Spinal cord (tissue), 9 donors: ENCODE measurements at regions not wholly inside any gene's neighbourhood (a gene's known extent, or its start where the extent isn't known, plus 50 kb on each side); places are given as distances from the start of the nearest gene placed in this dataset.

Source experiments
- DNase-seq, 6 donors: peaks; one replicate each; pipeline versions ENCODE4 v3.0.0 to v3.0.0-alpha.2; 2013 to 2015; ENCODE audit warnings: low spot score in 6 of 6, low read depth in 4 of 6
- H3K27ac ChIP-seq: one replicate; pipeline ENCODE4 v1.5.1; 2013; ENCODE audit warnings: low read depth, low read length, control low read depth
- H3K27me3 ChIP-seq: one replicate; pipeline ENCODE4 v1.6.1; 2013; ENCODE audit warnings: low read length; ENCODE audit not compliant: control insufficient read depth, insufficient read depth
- H3K36me3 ChIP-seq: one replicate; pipeline ENCODE4 v1.6.1; 2013; ENCODE audit warnings: low read length; ENCODE audit not compliant: control insufficient read depth, insufficient read depth
- H3K4me1 ChIP-seq: one replicate; pipeline ENCODE4 v1.6.1; 2013; ENCODE audit warnings: low read length; ENCODE audit not compliant: control insufficient read depth, insufficient read depth
- H3K4me3 ChIP-seq: one replicate; pipeline ENCODE4 v1.5.1; 2013; ENCODE audit warnings: low read depth, low read length, control low read depth
- H3K9me3 ChIP-seq: one replicate; pipeline ENCODE4 v1.6.1; 2013; ENCODE audit warnings: low read length; ENCODE audit not compliant: control insufficient read depth, insufficient read depth
- WGBS: methylation state at CpG from one replicate; pipeline ENCODE4 v1.1.5; 2013; ENCODE audit warnings: missing lambda C conversion rate; ENCODE audit not compliant: insufficient coverage; 5-methylcytosine and 5-hydroxymethylcytosine counted together
- donor health status: healthy.

DNA sequence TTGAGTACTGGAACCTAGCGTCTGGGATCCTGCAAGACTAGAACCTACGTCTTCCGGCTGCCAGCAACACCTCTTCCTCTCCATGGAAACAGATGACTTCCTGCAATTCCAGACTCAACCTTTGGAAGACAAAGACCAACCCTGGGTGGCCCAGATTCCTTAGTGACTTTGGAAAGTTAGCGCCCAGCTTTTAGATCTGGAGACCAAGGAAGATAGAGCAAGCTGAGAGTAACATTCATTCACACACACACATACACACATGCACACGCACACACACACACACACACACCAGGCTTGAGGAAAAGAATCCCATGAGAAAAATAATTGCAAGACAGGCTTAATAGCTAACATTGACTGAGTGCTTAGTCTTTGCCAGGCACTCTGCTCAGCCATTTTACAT is 788.9 kb downstream of the UQCRFS1 start:
- Histone ChIP-seq H3K4me1 (no peaks in the 10 kb centered on the region), H3K9me3 (no peaks in the 10 kb centered on the region), H3K27me3 (no peaks in the 10 kb centered on the region), H3K4me3 (no peak overlapping the region), H3K27ac (no peak overlapping the region), H3K36me3 (no peaks in the 10 kb centered on the region)
- WGBS: 56% methylated on average over 4 of the region's 5 CpGs
- peak in 1 of 6 donors; percentile 63 for DNase-seq

DNA sequence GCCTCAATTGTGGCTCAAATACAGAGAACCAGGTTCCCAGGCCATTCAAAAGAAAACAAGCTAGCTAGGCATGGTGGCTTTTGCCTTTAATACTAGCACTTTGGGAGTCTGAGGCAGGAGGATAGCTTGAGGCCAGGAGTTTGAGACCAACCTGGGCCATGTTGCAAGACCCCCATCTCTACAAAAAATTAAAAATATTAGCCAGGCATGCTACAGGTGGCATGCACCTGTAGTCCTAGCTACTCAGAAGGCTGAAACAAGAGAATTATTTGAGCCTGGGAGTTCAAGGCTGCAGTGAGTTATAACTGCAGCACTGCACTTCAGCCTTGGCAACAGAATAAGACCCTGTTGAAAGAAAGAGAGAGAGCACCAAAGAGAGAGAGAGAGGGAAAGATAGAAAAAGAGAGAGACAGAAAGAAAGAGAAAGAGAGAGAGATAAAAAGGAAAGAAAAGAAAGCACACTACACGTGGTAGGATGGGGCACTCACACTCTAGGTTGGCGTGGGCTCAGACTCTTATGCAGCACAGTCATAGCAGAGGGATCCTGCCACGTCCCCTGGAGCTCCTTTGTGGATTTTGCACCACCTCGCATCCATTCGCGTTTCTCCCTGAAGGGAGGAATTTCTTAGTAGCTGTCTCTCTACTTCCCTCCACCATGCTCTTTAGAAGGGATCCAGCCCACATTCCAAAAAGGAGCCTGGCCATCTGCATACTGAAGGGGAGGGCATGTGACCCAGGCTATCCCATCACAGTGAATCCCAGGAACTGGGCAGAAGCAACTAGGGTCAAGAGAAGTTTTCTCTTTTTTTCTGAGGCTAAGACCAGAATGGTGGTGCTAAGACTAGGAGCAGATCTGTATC is 789.9 kb downstream of the UQCRFS1 start:
- 86% methylated on average over 1 of the region's 6 CpGs for WGBS

DNA sequence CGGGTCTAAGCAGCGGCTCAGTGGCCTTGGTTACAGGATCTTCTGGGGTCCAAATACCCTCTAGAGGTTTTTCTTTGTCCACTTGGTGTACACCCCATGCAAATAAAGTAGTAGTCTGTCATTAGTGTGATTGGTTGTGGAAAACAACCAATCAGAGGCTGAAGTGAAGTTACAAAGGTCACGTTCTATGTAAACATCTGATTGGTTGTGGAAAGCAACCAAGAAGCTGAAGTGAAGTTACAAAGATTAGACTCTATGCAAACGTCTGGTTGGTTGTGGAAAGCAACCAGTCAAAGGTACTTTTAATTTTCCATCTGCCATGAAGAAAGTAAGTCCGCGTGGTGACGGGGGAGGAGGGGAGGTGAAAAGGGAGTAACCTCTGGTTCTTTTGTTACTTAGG is 790.9 kb downstream of the UQCRFS1 start:
- no peaks in the 10 kb centered on the region for H3K27me3 ChIP-seq
- H3K36me3 ChIP-seq: no peaks in the 10 kb centered on the region
- DNase-seq: no peak
- no peaks in the 10 kb centered on the region for H3K4me1 ChIP-seq
- no peak overlapping the region for H3K27ac ChIP-seq
- 71% methylated on average over 4 of the region's 7 CpGs for WGBS
- no peaks in the 10 kb centered on the region for H3K9me3 ChIP-seq
- H3K4me3 ChIP-seq: no peak overlapping the region

More for the DNA sequence above, 789.9 kb downstream of the UQCRFS1 start:
- H3K36me3 ChIP-seq: no peaks in the 10 kb centered on the region
- no peak overlapping the region for H3K27ac ChIP-seq
- H3K4me1 ChIP-seq: no peaks in the 10 kb centered on the region
- H3K9me3 ChIP-seq: no peaks in the 10 kb centered on the region
- H3K4me3 ChIP-seq: no peak overlapping the region
- DNase-seq: no peak
- no peaks in the 10 kb centered on the region for H3K27me3 ChIP-seq

DNA sequence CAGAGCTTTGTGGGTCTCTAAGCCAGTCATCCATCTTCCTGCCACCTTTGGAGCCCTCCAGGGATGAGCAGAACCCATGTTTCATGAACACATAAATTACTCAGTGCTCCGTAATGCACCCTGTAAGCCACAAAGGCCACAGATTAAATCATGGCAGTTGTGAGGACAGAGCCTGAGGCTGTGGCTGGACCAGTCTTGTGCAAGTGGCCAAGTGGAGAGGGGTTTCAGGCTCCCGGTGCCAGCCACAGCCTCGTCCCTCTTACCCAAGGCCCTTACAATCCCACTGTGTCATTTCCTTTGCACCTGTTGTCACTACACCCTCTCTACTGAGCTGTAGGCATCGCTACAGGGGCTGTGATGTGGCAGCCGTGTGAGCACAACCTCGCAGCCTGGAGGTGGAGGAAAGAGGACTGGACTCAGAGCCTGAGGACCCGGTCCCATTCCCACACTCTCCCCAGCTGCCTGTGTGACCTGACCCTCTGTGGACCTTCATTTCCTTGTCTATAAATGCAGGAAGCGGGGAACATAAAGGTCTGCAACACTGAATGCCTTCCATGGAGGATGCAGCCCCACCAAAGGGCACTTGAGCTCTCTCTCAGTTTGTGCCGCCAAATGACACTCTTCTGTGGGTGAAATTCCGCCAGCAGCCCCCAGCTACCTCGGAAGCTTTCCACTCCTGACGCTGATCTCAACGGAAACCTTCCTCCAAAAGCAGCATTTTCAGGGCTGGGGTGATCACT is 792.0 kb downstream of the UQCRFS1 start:
- Histone ChIP-seq H3K36me3 (no peaks in the 10 kb centered on the region), H3K4me1 (no peaks in the 10 kb centered on the region), H3K27me3 (no peaks in the 10 kb centered on the region), H3K27ac (no peak overlapping the region), H3K4me3 (no peak overlapping the region), H3K9me3 (no peaks in the 10 kb centered on the region)
- no peak for DNase-seq
- WGBS: 89% methylated on average over 10 of the region's 13 CpGs

DNA sequence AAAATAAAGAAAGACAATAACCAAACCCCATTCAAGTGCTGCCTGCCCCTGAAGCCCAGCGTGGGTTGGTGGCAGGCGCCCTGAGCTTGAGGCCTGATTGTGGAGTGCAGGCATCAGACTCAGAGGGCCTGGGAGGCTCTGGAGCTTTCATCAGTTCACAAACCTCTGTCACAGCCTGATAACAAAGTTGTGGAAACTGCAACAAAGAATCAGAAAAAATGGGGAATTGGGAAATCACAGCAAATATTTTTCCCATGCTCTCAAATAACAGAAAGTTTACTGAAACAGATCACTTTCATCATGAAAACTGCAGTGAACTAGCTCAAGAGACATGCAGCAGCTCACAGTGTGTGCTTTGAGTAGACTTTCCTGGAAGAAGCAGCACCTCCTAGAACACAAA is 793.6 kb downstream of the UQCRFS1 start:
- no peaks in the 10 kb centered on the region for H3K27me3 ChIP-seq
- WGBS: 80% methylated on average over 2 of the region's 2 CpGs
- H3K27ac ChIP-seq: no peak overlapping the region
- no peaks in the 10 kb centered on the region for H3K36me3 ChIP-seq
- no peak overlapping the region for H3K4me3 ChIP-seq
- H3K4me1 ChIP-seq: no peaks in the 10 kb centered on the region
- no peaks in the 10 kb centered on the region for H3K9me3 ChIP-seq
- no peak for DNase-seq

DNA sequence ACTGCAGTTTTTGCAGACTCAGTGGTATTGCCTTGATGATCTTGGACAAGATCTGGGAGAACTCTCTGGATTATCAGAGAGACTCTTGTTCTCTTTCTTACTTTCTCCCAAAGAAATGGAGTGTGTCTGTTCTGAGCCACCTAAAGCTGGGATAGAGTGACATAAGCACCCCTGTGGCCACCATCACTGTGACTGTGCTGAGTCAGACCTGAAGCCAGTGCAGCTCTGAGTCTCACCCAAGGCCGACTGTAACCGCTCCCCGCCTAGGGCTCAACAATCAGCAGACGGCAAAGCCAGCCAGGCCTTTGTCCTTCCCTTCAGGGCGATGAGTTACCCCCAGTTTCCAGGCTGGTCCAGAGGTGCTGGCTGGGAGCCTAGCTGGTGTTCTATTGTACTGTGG is 795.6 kb downstream of the UQCRFS1 start:
- Histone ChIP-seq H3K4me1 (no peaks in the 10 kb centered on the region), H3K9me3 (no peaks in the 10 kb centered on the region), H3K36me3 (no peaks in the 10 kb centered on the region), H3K27me3 (no peaks in the 10 kb centered on the region), H3K4me3 (no peak overlapping the region), H3K27ac (no peak overlapping the region)
- DNase-seq: no peak
- WGBS: 64% methylated on average over 4 of the region's 5 CpGs

DNA sequence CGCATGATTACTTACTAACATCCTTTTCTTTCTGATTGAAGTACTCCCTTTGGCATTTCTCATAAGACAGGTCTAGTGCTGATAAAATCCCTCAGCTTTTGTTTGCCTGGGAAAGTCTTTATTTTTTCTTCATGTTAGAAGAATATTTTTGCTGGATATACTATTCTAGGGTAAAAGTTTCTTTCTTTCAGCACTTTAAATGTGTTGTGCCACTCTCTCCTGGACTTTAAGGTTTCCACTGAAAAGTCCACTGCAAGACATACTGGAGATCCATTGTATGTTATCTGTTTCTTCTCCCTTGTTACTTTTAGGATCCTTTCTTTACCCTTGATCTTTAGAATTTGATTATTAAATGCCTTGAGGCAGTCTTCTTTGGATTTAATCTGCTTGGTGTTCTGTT is 796.7 kb downstream of the UQCRFS1 start:
- Histone ChIP-seq H3K36me3 (no peaks in the 10 kb centered on the region), H3K4me3 (no peak overlapping the region), H3K9me3 (no peaks in the 10 kb centered on the region), H3K27me3 (no peaks in the 10 kb centered on the region), H3K4me1 (no peaks in the 10 kb centered on the region), H3K27ac (no peak overlapping the region)
- no CpG with 5 or more reads among the region's 1 CpG for WGBS
- no peak for DNase-seq

DNA sequence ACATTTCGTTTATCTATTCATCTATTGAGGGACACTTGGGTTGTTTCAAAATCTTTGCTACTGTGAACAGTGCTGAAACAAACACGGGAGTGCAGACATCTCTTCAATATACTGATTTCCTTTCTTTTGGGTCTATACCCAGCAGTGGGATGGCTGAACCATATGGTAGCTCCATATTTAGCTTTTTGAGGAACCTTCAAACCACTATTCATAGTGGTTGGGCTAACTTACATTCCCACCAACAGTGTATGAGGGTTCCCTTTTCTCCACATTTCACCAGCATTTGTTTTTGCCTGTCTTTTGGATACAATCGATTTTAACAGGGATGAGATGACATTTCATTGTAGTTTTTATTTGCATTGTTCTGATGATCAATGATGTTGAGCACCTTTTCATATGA is 798.2 kb downstream of the UQCRFS1 start:
- Histone ChIP-seq H3K36me3 (no peaks in the 10 kb centered on the region), H3K27ac (no peak overlapping the region), H3K27me3 (no peaks in the 10 kb centered on the region), H3K4me3 (no peak overlapping the region), H3K4me1 (no peaks in the 10 kb centered on the region), H3K9me3 (no peaks in the 10 kb centered on the region)
- no peak for DNase-seq
- no CpG with 5 or more reads among the region's 3 CpGs for WGBS

DNA sequence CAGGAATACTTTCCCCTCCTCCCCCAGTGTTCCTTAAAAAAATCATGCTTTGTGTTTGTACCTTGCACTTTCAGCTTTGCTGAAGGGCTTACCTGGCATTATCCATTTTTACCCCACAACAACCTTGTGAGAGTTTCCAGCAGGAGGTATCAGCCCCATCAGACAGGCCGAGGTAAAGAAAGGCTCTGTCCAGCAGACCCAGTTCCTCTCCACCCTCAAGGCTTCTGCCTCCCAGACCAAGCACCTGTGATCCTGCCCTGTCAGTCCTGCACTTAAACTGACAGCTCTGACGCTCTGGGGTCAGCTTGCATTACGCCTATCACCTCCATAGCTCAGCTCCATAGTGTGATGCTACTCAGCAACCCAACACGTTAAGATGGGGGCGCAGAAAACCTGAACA is 803.1 kb downstream of the UQCRFS1 start:
- H3K27ac ChIP-seq: no peak overlapping the region
- WGBS: 59% methylated on average over 4 of the region's 5 CpGs
- no peak for DNase-seq
- H3K27me3 ChIP-seq: no peaks in the 10 kb centered on the region
- H3K9me3 ChIP-seq: no peaks in the 10 kb centered on the region
- H3K4me3 ChIP-seq: no peak overlapping the region
- no peaks in the 10 kb centered on the region for H3K36me3 ChIP-seq
- H3K4me1 ChIP-seq: peaks cover 8% of the 10 kb centered on the region

DNA sequence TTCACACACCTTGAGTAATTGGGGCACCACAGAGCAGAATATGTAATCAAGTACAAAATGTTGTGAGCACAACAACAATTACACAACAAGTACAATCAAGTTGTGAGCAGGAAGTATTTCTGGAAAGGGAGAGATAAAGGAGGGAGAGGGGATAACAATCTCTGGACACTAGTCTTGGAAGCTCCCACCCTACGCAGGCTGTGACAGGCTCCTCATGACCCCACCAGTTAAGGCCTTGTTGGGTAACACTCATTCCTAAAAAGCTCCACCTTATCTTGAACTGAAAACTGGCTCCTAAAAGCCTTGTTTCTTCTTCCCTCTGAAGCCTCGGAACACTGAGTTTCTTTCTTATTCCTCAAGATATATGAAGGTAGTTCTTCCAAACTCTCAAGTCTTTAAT is 806.0 kb downstream of the UQCRFS1 start:
- H3K36me3 ChIP-seq: no peaks in the 10 kb centered on the region
- no CpG with 5 or more reads among the region's 2 CpGs for WGBS
- no peaks in the 10 kb centered on the region for H3K27me3 ChIP-seq
- DNase-seq: no peak
- no peak overlapping the region for H3K4me3 ChIP-seq
- no peak overlapping the region for H3K27ac ChIP-seq
- H3K4me1 ChIP-seq: peaks cover 8% of the 10 kb centered on the region
- no peaks in the 10 kb centered on the region for H3K9me3 ChIP-seq
